ENCODE measurements at regions not wholly inside any gene's neighbourhood (a gene's known extent, or its start where the extent isn't known, plus 50 kb on each side); places are given as distances from the start of the nearest gene placed in this dataset.
A peak's percentile ranks its signal among the peaks of the same experiment; 100 is the strongest.
"Not testable (repeated sequence)": the region's sequence is repeated elsewhere in the genome, so short reads cannot be mapped to it uniquely, and the experiment has no call there.

GRCh38 chr7:65683362-65683761 is 189.5 kb upstream of the VKORC1L1 start:
- not testable (repeated sequence) for H3K4me3 ChIP-seq, H3K9me3 ChIP-seq, H3K36me3 ChIP-seq, H3K27ac ChIP-seq, ATAC-seq, H3K4me1 ChIP-seq, H3K27me3 ChIP-seq
- WGBS, 2 donors (ENCODE audit: low coverage in 1 of 2): 68 to 94% methylated on average over 3 to 6 of the region's 6 CpGs

GRCh38 chr7:65699026-65699714 is 173.7 kb upstream of the VKORC1L1 start:
- ATAC-seq, H3K4me3 ChIP-seq, H3K36me3 ChIP-seq, H3K4me1 ChIP-seq, H3K9me3 ChIP-seq, H3K27ac ChIP-seq, H3K27me3 ChIP-seq: not testable (repeated sequence)
- WGBS, 2 donors (ENCODE audit: low coverage in 1 of 2): 75% methylated on average over 1 of the region's 5 CpGs; no CpG with 5 or more reads in 1 of the 2 donors

- H3K36me3 ChIP-seq, H3K9me3 ChIP-seq, H3K4me1 ChIP-seq, H3K4me3 ChIP-seq, H3K27ac ChIP-seq, ATAC-seq, H3K27me3 ChIP-seq: not testable (repeated sequence)
- 77 to 100% methylated on average over 2 of the region's 6 CpGs for WGBS, 2 donors (ENCODE audit: low coverage in 1 of 2)
Measured at GRCh38 chr7:65699715-65700356, 173.0 kb upstream of the VKORC1L1 start.

GRCh38 chr7:65719123-65719798 is 153.6 kb upstream of the VKORC1L1 start:
- H3K4me3 ChIP-seq, H3K27me3 ChIP-seq, H3K27ac ChIP-seq, ATAC-seq, H3K36me3 ChIP-seq, H3K9me3 ChIP-seq, H3K4me1 ChIP-seq: not testable (repeated sequence)
- WGBS, 2 donors (ENCODE audit: low coverage in 1 of 2): 87 to 93% methylated on average over 3 of the region's 4 CpGs

GRCh38 chr7:65722361-65722792 is 150.5 kb upstream of the VKORC1L1 start:
- TF ChIP-seq POLR2A (IDR thresholded peaks at IDR 0.05) (no peak), CTCF (IDR thresholded peaks at IDR 0.05) (peak; percentile 38 to 80 (median 62))
- no peaks in the 10 kb centered on the region for H3K9me3 ChIP-seq
- H3K4me1 ChIP-seq: no peaks in the 10 kb centered on the region
- 22 to 35% methylated on average over 8 to 9 of the region's 11 CpGs for WGBS, 2 donors (ENCODE audit: low coverage in 1 of 2)
- no peak overlapping the region for H3K27ac ChIP-seq
- H3K36me3 ChIP-seq: peaks cover 0 to 27% of the 10 kb centered on the region in 2 donors
- no peaks in the 10 kb centered on the region for H3K27me3 ChIP-seq
- no peak for ATAC-seq
- no peak overlapping the region for H3K4me3 ChIP-seq

- not testable (repeated sequence) for H3K9me3 ChIP-seq, H3K4me3 ChIP-seq, H3K27ac ChIP-seq, H3K27me3 ChIP-seq, ATAC-seq
- peaks cover 0 to 28% (median 9%) of the 10 kb centered on the region in 3 donors for H3K4me1 ChIP-seq
- 43 to 82% methylated on average over 1 to 4 of the region's 4 CpGs for WGBS, 2 donors (ENCODE audit: low coverage in 1 of 2)
- peaks cover 0 to 31% of the 10 kb centered on the region in 2 donors for H3K36me3 ChIP-seq
Measured at GRCh38 chr7:65727182-65727581, 145.7 kb upstream of the VKORC1L1 start.

GRCh38 chr7:65731129-65731528 is 141.7 kb upstream of the VKORC1L1 start:
- WGBS, 2 donors (ENCODE audit: low coverage in 1 of 2): 0 to 46% methylated on average over 1 to 7 of the region's 7 CpGs
- Histone ChIP-seq H3K27me3 (no peaks in the 10 kb centered on the region), H3K27ac (peak overlapping the region in 3 of 4 donors; percentile 31 to 54 (median 48)), H3K36me3 (peaks cover 0 to 37% of the 10 kb centered on the region in 2 donors), H3K9me3 (no peaks in the 10 kb centered on the region), H3K4me1 (peaks cover 0 to 39% (median 9%) of the 10 kb centered on the region in 3 donors), H3K4me3 (peak overlapping the region; percentile 10 to 48)
- no peak for ATAC-seq
- TF ChIP-seq CTCF (IDR thresholded peaks at IDR 0.05) (no peak), POLR2A (IDR thresholded peaks at IDR 0.05) (no peak), EP300 (IDR thresholded peaks at IDR 0.05) (no peak)
